ENCODE measurements at regions not wholly inside any gene's neighbourhood (a gene's known extent, or its start where the extent isn't known, plus 50 kb on each side); places are given as distances from the start of the nearest gene placed in this dataset.

DNA sequence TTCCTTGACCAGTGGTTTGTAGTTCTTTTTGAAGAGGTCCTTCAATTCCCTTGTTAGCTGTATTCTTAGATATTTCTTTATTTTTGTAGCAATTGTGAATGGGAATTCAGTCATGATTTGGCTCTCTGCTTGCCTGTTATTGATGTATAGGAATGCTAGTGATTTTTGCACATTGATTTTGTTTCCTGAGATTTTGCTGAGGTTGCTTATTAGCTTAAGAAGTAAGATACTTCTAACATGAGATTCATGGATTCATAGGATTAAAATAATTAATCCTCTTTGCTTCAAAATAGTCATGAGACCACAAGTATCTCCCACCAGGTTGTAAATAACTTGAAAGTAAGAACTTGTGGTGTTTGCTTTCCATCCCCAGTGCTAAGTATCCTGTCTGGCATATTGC is 308.9 kb downstream of the DTHD1 start:
- TF ChIP-seq, protein P1, sequence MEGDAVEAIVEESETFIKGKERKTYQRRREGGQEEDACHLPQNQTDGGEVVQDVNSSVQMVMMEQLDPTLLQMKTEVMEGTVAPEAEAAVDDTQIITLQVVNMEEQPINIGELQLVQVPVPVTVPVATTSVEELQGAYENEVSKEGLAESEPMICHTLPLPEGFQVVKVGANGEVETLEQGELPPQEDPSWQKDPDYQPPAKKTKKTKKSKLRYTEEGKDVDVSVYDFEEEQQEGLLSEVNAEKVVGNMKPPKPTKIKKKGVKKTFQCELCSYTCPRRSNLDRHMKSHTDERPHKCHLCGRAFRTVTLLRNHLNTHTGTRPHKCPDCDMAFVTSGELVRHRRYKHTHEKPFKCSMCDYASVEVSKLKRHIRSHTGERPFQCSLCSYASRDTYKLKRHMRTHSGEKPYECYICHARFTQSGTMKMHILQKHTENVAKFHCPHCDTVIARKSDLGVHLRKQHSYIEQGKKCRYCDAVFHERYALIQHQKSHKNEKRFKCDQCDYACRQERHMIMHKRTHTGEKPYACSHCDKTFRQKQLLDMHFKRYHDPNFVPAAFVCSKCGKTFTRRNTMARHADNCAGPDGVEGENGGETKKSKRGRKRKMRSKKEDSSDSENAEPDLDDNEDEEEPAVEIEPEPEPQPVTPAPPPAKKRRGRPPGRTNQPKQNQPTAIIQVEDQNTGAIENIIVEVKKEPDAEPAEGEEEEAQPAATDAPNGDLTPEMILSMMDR (IDR thresholded peaks at IDR 0.05) = no peak
- TF ChIP-seq POLR2A (IDR thresholded peaks at IDR 0.05) = no peak
- TF ChIP-seq POLR2AphosphoS5 (IDR thresholded peaks at IDR 0.05) = no peak
